Muscle layer of duodenum (tissue), 2 donors: ENCODE measurements at regions not wholly inside any gene's neighbourhood (a gene's known extent, or its start where the extent isn't known, plus 50 kb on each side); places are given as distances from the start of the nearest gene placed in this dataset.

Source experiments
- H3K27ac ChIP-seq: one replicate; pipeline ENCODE4 v1.7.0; 2013; ENCODE audit warnings: mild to moderate bottlenecking, low read length
- H3K27me3 ChIP-seq: one replicate; pipeline ENCODE4 v1.7.0; 2013; ENCODE audit warnings: low read depth, mild to moderate bottlenecking, control low read depth, low read length
- H3K36me3 ChIP-seq, 2 donors: one replicate each; pipeline ENCODE4 v1.7.0; 2013; ENCODE audit warnings: low read length in 2 of 2, control low read depth in 1 of 2, mild to moderate bottlenecking in 1 of 2; ENCODE audit not compliant: insufficient read depth in 2 of 2, control insufficient read depth in 1 of 2
- H3K4me1 ChIP-seq, 2 donors: one replicate each; pipeline ENCODE4 v1.7.0; 2013; ENCODE audit warnings: low read length in 2 of 2, mild to moderate bottlenecking in 2 of 2, control low read depth in 1 of 2, moderate library complexity in 1 of 2; ENCODE audit not compliant: insufficient read depth in 2 of 2, control insufficient read depth in 1 of 2
- H3K4me3 ChIP-seq, 2 donors: one replicate each; pipeline ENCODE4 v1.7.0; 2013; ENCODE audit warnings: low read length in 2 of 2, low read depth in 1 of 2, mild to moderate bottlenecking in 1 of 2
- H3K9me3 ChIP-seq, 2 donors: one replicate each; pipeline ENCODE4 v1.7.0; 2013; ENCODE audit warnings: low read length in 2 of 2, control low read depth in 1 of 2, mild to moderate bottlenecking in 1 of 2; ENCODE audit not compliant: control insufficient read depth in 1 of 2
- donor health status: healthy.

GRCh38 chr10:125291836-125292235, 131.5 kb upstream of the CTBP2 start:
- H3K36me3 ChIP-seq, result no peaks in the 10 kb centered on the region
- no peaks in the 10 kb centered on the region for H3K4me1 ChIP-seq
- no peaks in the 10 kb centered on the region for H3K27me3 ChIP-seq
- H3K4me3 ChIP-seq, result no peak overlapping the region
- H3K9me3 ChIP-seq, result no peaks in the 10 kb centered on the region
- no peak overlapping the region for H3K27ac ChIP-seq

DNA sequence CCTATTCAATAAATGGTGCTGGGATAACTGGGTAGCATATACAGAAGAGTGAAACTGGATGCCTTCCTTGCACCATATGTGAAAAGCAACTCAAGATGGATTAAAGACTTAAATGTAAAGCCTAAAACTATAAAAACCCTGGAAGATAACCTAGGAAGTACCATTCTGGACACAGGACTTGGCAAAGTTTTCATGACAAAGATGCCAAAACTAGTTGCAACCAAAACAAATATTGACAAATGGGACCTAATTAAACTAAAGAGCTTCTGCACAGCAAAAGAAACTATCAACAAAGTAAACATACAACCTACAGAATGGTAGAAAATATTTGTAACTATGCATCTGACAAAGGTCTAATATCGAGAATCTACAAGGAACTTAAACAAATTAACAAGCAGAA, 129.1 kb upstream of the CTBP2 start:
- Histone ChIP-seq H3K27me3 (no peaks in the 10 kb centered on the region), H3K9me3 (no peaks in the 10 kb centered on the region), H3K4me1 (no peaks in the 10 kb centered on the region), H3K27ac (no peak overlapping the region), H3K4me3 (no peak overlapping the region), H3K36me3 (no peaks in the 10 kb centered on the region)

- H3K27me3 ChIP-seq, result no peaks in the 10 kb centered on the region
- H3K4me3 ChIP-seq, result no peak overlapping the region
- no peaks in the 10 kb centered on the region for H3K9me3 ChIP-seq
- H3K27ac ChIP-seq, result no peak overlapping the region
- H3K4me1 ChIP-seq, result no peaks in the 10 kb centered on the region
- no peaks in the 10 kb centered on the region for H3K36me3 ChIP-seq
These were observed 124.7 kb upstream of the CTBP2 start for GRCh38 chr10:125284875-125285597.

DNA sequence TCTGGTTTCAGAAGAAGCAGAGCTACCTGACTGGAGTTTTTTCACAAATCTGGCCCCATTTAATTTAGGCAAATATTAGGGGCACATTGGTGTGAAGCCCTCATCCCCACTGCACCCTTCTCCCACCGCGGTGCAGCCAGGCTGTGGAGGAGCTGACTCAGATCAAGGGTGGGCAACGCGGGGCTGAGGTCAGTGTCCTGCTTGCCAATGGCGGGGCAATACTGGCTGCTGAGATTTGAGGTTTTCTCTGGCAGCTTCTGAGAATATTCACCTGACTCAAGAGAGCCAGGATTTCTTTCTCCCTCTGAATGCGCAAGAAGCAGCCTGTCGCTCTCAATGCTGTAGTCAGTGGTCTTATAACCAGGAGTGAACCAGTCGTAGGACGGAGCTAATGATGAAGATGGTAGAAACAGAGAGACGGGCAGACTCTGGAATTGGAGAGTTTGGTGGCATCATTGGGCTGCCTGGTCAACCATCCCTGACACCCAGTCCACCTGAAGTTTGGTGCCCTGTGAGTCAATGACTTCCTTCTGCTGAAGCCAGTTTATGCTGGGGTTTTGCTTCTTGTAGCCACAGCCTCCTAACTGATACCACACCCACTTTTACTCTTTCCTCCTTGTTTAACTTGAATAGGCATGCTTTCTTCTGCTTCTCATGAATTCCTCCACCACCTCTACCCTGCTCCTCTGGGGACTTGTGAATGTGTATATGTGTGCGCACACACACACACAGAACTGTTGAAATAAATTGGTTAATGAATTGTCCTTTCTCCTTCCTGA, 123.7 kb upstream of the CTBP2 start:
- Histone ChIP-seq H3K9me3 (no peaks in the 10 kb centered on the region), H3K27ac (no peak overlapping the region), H3K4me1 (no peaks in the 10 kb centered on the region), H3K4me3 (no peak overlapping the region), H3K27me3 (no peaks in the 10 kb centered on the region), H3K36me3 (no peaks in the 10 kb centered on the region)

DNA sequence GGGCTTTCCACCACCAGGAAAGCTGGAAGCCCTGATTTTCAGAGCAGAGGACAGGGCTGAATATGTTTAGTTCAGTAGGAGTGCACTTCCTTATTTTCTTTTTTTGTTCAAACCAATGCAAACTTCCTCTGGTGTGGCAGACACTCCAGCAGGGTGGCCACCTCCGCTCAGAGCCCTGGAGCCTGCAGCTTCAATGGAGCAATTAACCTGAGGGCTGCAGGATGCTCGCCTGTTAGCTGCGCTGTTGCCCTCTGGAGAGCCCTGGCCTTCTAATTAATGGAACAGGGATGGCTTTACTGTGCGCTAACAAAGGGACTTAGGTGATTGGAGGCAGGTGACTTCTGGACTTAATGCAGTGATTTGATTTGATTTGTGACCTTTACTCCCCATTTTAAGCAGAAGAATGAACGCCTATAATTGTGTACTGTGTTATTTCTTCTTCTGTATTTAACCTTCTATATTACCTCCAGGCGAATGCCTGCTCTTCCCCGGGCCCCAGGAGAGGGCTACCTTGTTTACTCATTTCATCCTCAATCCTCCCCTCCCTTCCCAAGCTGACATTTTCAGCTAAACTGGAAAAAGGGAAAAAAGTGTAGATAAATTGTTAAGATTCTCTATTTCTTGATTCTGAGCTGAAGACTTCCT, 123.0 kb upstream of the CTBP2 start:
- Histone ChIP-seq H3K36me3 (no peaks in the 10 kb centered on the region), H3K27me3 (no peaks in the 10 kb centered on the region), H3K4me3 (no peak overlapping the region), H3K4me1 (no peaks in the 10 kb centered on the region), H3K27ac (no peak overlapping the region), H3K9me3 (no peaks in the 10 kb centered on the region)

DNA sequence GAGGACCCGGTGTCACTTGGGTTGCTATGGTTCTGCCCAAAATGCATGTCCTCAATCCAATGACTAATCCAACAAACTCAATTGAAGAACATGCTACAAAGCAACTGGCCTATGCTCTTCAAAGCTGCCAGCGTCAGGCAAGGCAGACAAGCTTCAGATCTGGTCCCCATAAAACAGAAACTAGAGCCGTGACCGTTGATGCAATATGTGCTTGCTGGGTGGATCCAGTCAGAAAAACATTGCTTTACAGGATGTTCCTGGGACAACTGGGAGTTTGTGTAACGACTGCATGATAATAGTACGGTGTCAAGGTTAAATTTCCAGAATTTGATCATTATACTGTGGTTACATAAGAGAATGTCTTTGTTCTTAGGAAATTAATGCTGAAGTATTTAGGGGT, 120.7 kb upstream of the CTBP2 start:
- Histone ChIP-seq H3K27me3 (no peaks in the 10 kb centered on the region), H3K36me3 (no peaks in the 10 kb centered on the region), H3K9me3 (peaks cover 0 to 6% of the 10 kb centered on the region in 2 donors), H3K4me1 (no peaks in the 10 kb centered on the region), H3K4me3 (no peak overlapping the region), H3K27ac (no peak overlapping the region)

DNA sequence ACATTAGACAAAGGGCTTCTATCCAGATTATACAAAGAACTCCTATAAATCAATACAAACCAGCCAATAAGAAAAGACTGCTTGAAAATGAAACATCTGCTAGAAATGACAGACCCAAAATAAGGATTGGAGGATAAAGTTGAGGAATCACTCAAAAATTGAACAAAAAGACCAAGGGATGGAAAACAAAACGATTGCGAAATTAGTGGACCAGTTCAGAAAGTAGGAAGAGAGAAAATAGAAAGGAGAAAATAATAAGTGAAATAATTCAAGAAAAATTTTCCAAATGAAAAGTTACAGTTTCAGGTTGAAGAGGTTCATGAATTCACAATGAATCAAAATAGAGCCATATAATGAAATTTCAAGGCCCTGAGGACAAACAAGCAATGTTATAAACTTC, 115.8 kb upstream of the CTBP2 start:
- H3K4me3 ChIP-seq, result no peak overlapping the region
- H3K9me3 ChIP-seq, result peaks cover 0 to 6% of the 10 kb centered on the region in 2 donors
- H3K36me3 ChIP-seq, result no peaks in the 10 kb centered on the region
- no peak overlapping the region for H3K27ac ChIP-seq
- no peaks in the 10 kb centered on the region for H3K27me3 ChIP-seq
- no peaks in the 10 kb centered on the region for H3K4me1 ChIP-seq

- Histone ChIP-seq H3K36me3 (no peaks in the 10 kb centered on the region), H3K4me1 (no peaks in the 10 kb centered on the region), H3K27me3 (no peaks in the 10 kb centered on the region), H3K4me3 (no peak overlapping the region), H3K9me3 (peaks cover 0 to 6% of the 10 kb centered on the region in 2 donors), H3K27ac (no peak overlapping the region)
These were observed 114.6 kb upstream of the CTBP2 start for GRCh38 chr10:125274961-125275360.

DNA sequence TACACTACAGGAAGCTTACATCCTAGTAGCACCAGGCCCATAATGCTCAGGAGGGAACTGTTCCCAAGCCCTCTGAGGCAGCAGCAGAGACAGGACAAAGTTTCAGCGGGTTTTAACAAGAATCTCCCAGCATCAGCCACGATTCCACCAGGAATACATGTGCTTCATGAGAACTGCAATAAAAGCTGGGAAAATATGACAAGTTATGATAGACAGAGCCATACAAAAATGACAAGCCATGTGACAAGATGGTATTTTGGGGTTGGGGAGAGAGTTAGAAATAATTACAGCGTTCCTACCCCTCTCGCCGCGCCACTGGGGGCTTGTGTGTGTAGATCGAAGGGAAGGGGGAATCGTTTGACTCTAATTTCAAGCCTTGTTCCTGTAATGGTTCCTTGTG, 112.7 kb upstream of the CTBP2 start:
- no peaks in the 10 kb centered on the region for H3K27me3 ChIP-seq
- no peak overlapping the region for H3K27ac ChIP-seq
- no peaks in the 10 kb centered on the region for H3K36me3 ChIP-seq
- no peaks in the 10 kb centered on the region for H3K4me1 ChIP-seq
- H3K4me3 ChIP-seq, result no peak overlapping the region
- peaks cover 0 to 6% of the 10 kb centered on the region in 2 donors for H3K9me3 ChIP-seq

DNA sequence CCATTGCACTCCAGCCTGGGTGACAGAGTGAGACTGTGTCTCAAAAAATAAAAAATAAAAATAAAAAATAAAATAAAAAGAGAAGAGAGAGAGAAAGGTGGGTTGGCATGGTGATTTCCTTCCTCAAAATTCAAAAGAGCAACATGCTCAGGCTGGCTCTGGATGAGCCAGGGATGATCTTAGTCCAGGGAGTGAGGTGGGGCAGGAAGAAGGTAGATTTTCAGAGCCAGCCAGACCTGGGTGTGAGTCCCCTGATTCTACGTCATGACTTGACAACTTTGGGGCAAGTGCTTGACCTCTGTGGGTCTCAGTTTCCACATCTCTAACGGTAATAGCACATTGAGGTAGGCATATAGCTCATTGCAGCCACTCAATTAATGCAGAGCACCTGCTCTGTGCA, 109.4 kb upstream of the CTBP2 start:
- Histone ChIP-seq H3K4me1 (no peaks in the 10 kb centered on the region), H3K9me3 (no peaks in the 10 kb centered on the region), H3K4me3 (no peak overlapping the region), H3K36me3 (no peaks in the 10 kb centered on the region), H3K27me3 (no peaks in the 10 kb centered on the region), H3K27ac (no peak overlapping the region)

DNA sequence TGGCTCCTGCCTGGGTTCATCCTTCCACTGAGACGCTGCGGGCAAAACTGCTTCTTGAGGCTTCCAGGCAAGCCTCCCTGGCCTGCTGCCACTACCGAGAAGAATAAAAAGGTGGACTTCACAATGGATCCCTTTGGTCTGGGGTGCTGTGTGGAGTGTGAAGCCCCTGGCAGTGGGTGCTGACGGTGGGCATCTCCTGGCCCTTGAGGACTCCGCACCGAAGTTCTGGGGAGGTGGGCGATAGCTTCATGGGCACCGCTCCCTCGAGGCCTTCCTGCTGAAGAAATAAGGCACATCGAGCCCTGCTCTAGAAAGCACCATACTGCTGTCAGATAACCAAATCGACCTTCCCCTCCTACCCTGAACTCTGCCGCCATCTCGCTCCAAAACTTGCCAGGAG, 106.6 kb upstream of the CTBP2 start:
- H3K36me3 ChIP-seq, result no peaks in the 10 kb centered on the region
- no peaks in the 10 kb centered on the region for H3K9me3 ChIP-seq
- no peak overlapping the region for H3K4me3 ChIP-seq
- no peaks in the 10 kb centered on the region for H3K4me1 ChIP-seq
- H3K27me3 ChIP-seq, result no peaks in the 10 kb centered on the region
- H3K27ac ChIP-seq, result no peak overlapping the region
